Peyer's patch (tissue), 4 donors: ENCODE measurements at regions not wholly inside any gene's neighbourhood (a gene's known extent, or its start where the extent isn't known, plus 50 kb on each side); places are given as distances from the start of the nearest gene placed in this dataset.

Experiments used
- DNase-seq, 3 donors: peaks; one replicate each; pipeline ENCODE4 v3.0.0-alpha.2; 2017 to 2019
- H3K27ac ChIP-seq, 4 donors: fragments of 200-600 bp; sonication (generic); one replicate each; pipeline ENCODE4 v1.5.1; 2016 to 2019
- H3K27me3 ChIP-seq, 2 donors: fragments of 200-600 bp; sonication (generic); one replicate each; pipeline ENCODE4 v1.5.1; 2019
- H3K36me3 ChIP-seq, 3 donors: fragments of 200-600 bp; sonication (generic); one replicate each; pipeline ENCODE4 v1.5.1; 2016 to 2019
- H3K4me1 ChIP-seq, 4 donors: fragments of 200-600 bp; sonication (generic); one replicate each; pipeline ENCODE4 v1.5.1; 2016 to 2019
- H3K4me3 ChIP-seq, 4 donors: fragments of 200-600 bp; sonication (generic); 1 replicate in 3 of 4; 2 replicates in 1 of 4; pipeline ENCODE4 v1.5.1; 2016 to 2019; ENCODE audit warnings: mild to moderate bottlenecking in 1 of 4
- H3K9me3 ChIP-seq, 4 donors: fragments of 200-600 bp; sonication (generic); one replicate each; pipeline ENCODE4 v1.5.1; 2016 to 2019; ENCODE audit warnings: mild to moderate bottlenecking in 1 of 4
- CTCF ChIP-seq, 6 experiments: fragments of 450-650 bp in 4 of 6; fragments of 200-600 bp in 2 of 6; sonication (generic) in 1 of 6; IDR thresholded peaks; one replicate each; pipeline ENCODE4 v1.5.1; 2017 to 2019; ENCODE audit warnings: antibody characterized with exemption in 6 of 6, mild to moderate bottlenecking in 3 of 6, moderate library complexity in 1 of 6
- POLR2A ChIP-seq, 2 donors: fragments of 450-650 bp; IDR thresholded peaks; one replicate each; pipeline ENCODE4 v1.5.1; 2017; ENCODE audit warnings: antibody characterized with exemption in 2 of 2, mild to moderate bottlenecking in 2 of 2, moderate library complexity in 2 of 2

DNA sequence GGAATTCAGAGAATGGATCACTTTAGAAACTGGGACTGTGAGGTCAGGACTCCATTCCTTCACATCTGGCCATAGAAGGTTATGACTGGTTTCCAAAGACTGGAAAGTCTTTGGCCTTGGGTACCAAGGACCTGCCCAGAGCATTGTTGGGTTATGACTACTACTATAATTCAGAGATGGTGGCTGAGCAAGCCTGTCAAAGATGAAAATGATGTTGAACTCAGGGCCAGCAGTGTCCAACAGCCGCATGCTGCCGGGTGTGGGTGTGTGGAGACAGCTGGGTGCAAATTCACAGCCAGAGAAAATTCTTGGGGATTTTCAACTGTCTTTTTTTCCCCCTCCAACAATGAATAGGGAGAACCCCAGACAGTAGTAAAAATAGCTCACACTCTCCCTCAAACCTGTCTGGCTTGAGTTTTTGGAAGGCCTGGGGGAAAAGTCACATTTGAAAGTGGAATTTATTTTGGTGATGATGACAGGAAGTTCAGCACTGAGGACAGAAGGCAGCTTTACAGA lies 166.8 kb upstream of the NCAM1 start:
- H3K4me1 ChIP-seq = no peaks in the 10 kb centered on the region
- no peaks in the 10 kb centered on the region for H3K27me3 ChIP-seq
- TF ChIP-seq POLR2A (IDR thresholded peaks at IDR 0.05) (no peak), CTCF (IDR thresholded peaks at IDR 0.05) (no peak)
- no peaks in the 10 kb centered on the region for H3K9me3 ChIP-seq
- no peak overlapping the region for H3K27ac ChIP-seq
- no peaks in the 10 kb centered on the region for H3K36me3 ChIP-seq
- no peak overlapping the region for H3K4me3 ChIP-seq
- DNase-seq = no peak

- H3K36me3 ChIP-seq = no peaks in the 10 kb centered on the region
- no peaks in the 10 kb centered on the region for H3K4me1 ChIP-seq
- peak in 1 of 3 donors; percentile 58 for DNase-seq
- H3K27ac ChIP-seq = no peak overlapping the region
- no peak overlapping the region for H3K4me3 ChIP-seq
- TF ChIP-seq POLR2A (IDR thresholded peaks at IDR 0.05) (no peak), CTCF (IDR thresholded peaks at IDR 0.05) (peak in 5 of 6 experiments; percentile 21 to 53 (median 34))
- H3K27me3 ChIP-seq = no peaks in the 10 kb centered on the region
- H3K9me3 ChIP-seq = no peaks in the 10 kb centered on the region
These were observed 165.9 kb upstream of the NCAM1 start for GRCh38 chr11:112795142-112795815.

GRCh38 chr11:112795911-112796649 lies 165.1 kb upstream of the NCAM1 start:
- no peak overlapping the region for H3K27ac ChIP-seq
- TF ChIP-seq POLR2A (IDR thresholded peaks at IDR 0.05) = no peak
- TF ChIP-seq CTCF (IDR thresholded peaks at IDR 0.05) = no peak
- DNase-seq = no peak

GRCh38 chr11:112797092-112797491 lies 164.1 kb upstream of the NCAM1 start:
- Histone ChIP-seq H3K27me3 (no peaks in the 10 kb centered on the region), H3K4me3 (no peak overlapping the region), H3K4me1 (no peaks in the 10 kb centered on the region), H3K9me3 (no peaks in the 10 kb centered on the region), H3K36me3 (no peaks in the 10 kb centered on the region), H3K27ac (no peak overlapping the region)
- DNase-seq = no peak
- TF ChIP-seq POLR2A (IDR thresholded peaks at IDR 0.05) (no peak), CTCF (IDR thresholded peaks at IDR 0.05) (no peak)

More at GRCh38 chr11:112795911-112796649, 165.1 kb upstream of the NCAM1 start:
- Histone ChIP-seq H3K4me1 (no peaks in the 10 kb centered on the region), H3K36me3 (no peaks in the 10 kb centered on the region), H3K4me3 (no peak overlapping the region), H3K9me3 (no peaks in the 10 kb centered on the region), H3K27me3 (no peaks in the 10 kb centered on the region)

- Histone ChIP-seq H3K27ac (no peak overlapping the region), H3K27me3 (no peaks in the 10 kb centered on the region), H3K9me3 (no peaks in the 10 kb centered on the region), H3K36me3 (no peaks in the 10 kb centered on the region), H3K4me1 (no peaks in the 10 kb centered on the region), H3K4me3 (no peak overlapping the region)
- TF ChIP-seq POLR2A (IDR thresholded peaks at IDR 0.05) = no peak
- peak in 3 of 6 experiments; percentile 19 to 50 (median 45) for TF ChIP-seq CTCF (IDR thresholded peaks at IDR 0.05)
- peak in 1 of 3 donors; percentile 53 for DNase-seq
These were observed 163.4 kb upstream of the NCAM1 start for GRCh38 chr11:112797648-112798293.
